A549 (cell line): ENCODE measurements at regions not wholly inside any gene's neighbourhood (a gene's known extent, or its start where the extent isn't known, plus 50 kb on each side); places are given as distances from the start of the nearest gene placed in this dataset.

Experiments
- ATAC-seq, 2 experiments: fragments of 200-7000 bp in 1 of 2; fragments of >200 bp in 1 of 2; cut with Nextera tagmentation in 1 of 2; cut with Tn5 transposase in 1 of 2; 3 replicates each; pipeline versions ENCODE4 v1.8.0 to v1.9.1; 2018 to 2020; ENCODE audit warnings: mild to moderate bottlenecking in 1 of 2, moderate library complexity in 1 of 2
- CTCF ChIA-PET: fragments of 300-600 bp; sonication (Branson Sonifier 250); formaldehyde crosslinking; extraction: SDS; loops from one replicate; lab custom pipeline; 2021; ENCODE audit warnings: antibody characterized with exemption, inconsistent platforms; lab: Yijun Ruan, JAX
- POLR2A ChIA-PET: fragments of 350-600 bp; formaldehyde crosslinking; extraction: SDS; loops from one replicate; lab custom pipeline; 2021; ENCODE audit warnings: antibody characterized with exemption, inconsistent platforms; lab: Yijun Ruan, JAX
- DNase-seq, 2 experiments: peaks; one replicate each; pipeline versions ENCODE4 v3.0.0 to v3.0.0-alpha.2; 2011 to 2016; ENCODE audit warnings: low read depth in 1 of 2, low spot score in 1 of 2
- FAIRE-seq: peaks from 2 replicates; lab custom pipeline; 2011; peaks lifted over from hg19 to GRCh38; lab: Jason Lieb, UNC
- H3K27ac ChIP-seq, 2 experiments: fragments of >200 bp; sonication (Bioruptor Twin); formaldehyde crosslinking; 3 replicates each; pipeline ENCODE4 v1.5.1; 2016 to 2017
- H3K4me1 ChIP-seq: fragments of >200 bp; sonication (Bioruptor Twin); formaldehyde crosslinking; 3 replicates; pipeline ENCODE4 v1.6.1; 2016
- H3K4me2 ChIP-seq: fragments of >200 bp; sonication (Bioruptor Twin); formaldehyde crosslinking; 3 replicates; pipeline ENCODE4 v1.6.1; 2016
- H3K4me3 ChIP-seq: fragments of >200 bp; sonication (Bioruptor Twin); formaldehyde crosslinking; 3 replicates; pipeline ENCODE4 v1.5.1; 2016
- H3K9me3 ChIP-seq: fragments of >200 bp; sonication (Bioruptor Twin); formaldehyde crosslinking; 3 replicates; pipeline ENCODE4 v1.6.1; 2016
- CBX2 ChIP-seq: fragments of 200-600 bp; sonication (generic); IDR thresholded peaks from 2 replicates; pipeline ENCODE4 v1.6.1; 2016; ENCODE audit warnings: low read depth, mild to moderate bottlenecking, borderline replicate concordance
- CBX8 ChIP-seq: fragments of 200-600 bp; sonication (generic); IDR thresholded peaks from 2 replicates; pipeline ENCODE4 v1.6.1; 2016
- CEBPB ChIP-seq, 2 experiments: fragments of >200 bp in 1 of 2; sonication (Bioruptor Twin) in 1 of 2; formaldehyde crosslinking in 1 of 2; IDR thresholded peaks; 2 replicates each; pipeline ENCODE4 v1.6.1; 2012 to 2016
- CHD4 ChIP-seq: fragments of 200-600 bp; sonication (generic); IDR thresholded peaks from 2 replicates; pipeline ENCODE4 v1.6.1; 2016; ENCODE audit warnings: antibody characterized with exemption, mild to moderate bottlenecking, borderline replicate concordance
- FOSL2 ChIP-seq, 2 experiments: fragments of 450-650 bp in 1 of 2; fragments of >200 bp in 1 of 2; sonication (Bioruptor Twin) in 1 of 2; formaldehyde crosslinking; IDR thresholded peaks; 2 replicates each; pipeline versions ENCODE4 v1.5.0 to v1.6.1; 2016 to 2020; ENCODE audit warnings: mild to moderate bottlenecking in 1 of 2, moderate library complexity in 1 of 2
- HEYL ChIP-seq: fragments of 250-450 bp; sonication (Bioruptor Pico); IDR thresholded peaks from 2 replicates; pipeline ENCODE4 v1.8.0; 2021; ENCODE audit warnings: mild to moderate bottlenecking, moderate library complexity
- HOXB13 ChIP-seq: fragments of 250-450 bp; sonication (Bioruptor Pico); IDR thresholded peaks from 2 replicates; pipeline ENCODE4 v1.5.0; 2020; ENCODE audit warnings: low read depth, mild to moderate bottlenecking, moderate library complexity
- HOXB5 ChIP-seq: fragments of 250-450 bp; sonication (Bioruptor Pico); IDR thresholded peaks from 2 replicates; pipeline ENCODE4 v1.5.0; 2020; ENCODE audit warnings: mild to moderate bottlenecking, moderate library complexity
- JUNB ChIP-seq: fragments of >200 bp; sonication (Bioruptor Twin); formaldehyde crosslinking; IDR thresholded peaks from 2 replicates; pipeline ENCODE4 v1.6.1; 2016
- NPAS2 ChIP-seq: fragments of 250-450 bp; sonication (Bioruptor Pico); IDR thresholded peaks from 2 replicates; pipeline ENCODE4 v1.8.0; 2022; ENCODE audit warnings: mild to moderate bottlenecking, moderate library complexity, borderline replicate concordance
- POLR2AphosphoS2 ChIP-seq: conservative IDR thresholded peaks from 2 replicates; pipeline ENCODE4 v1.6.1; 2012; ENCODE audit warnings: low read length, improper control_type of control experiment, inconsistent platforms
- RAD21 ChIP-seq, 2 experiments: fragments of >200 bp in 1 of 2; sonication (Bioruptor Twin) in 1 of 2; formaldehyde crosslinking in 1 of 2; IDR thresholded peaks in 1 of 2; conservative IDR thresholded peaks in 1 of 2; 2 replicates in 1 of 2; 3 replicates in 1 of 2; pipeline ENCODE4 v1.6.1; 2012 to 2018; ENCODE audit warnings: inconsistent platforms in 1 of 2
- TP53 ChIP-seq: fragments of 250-450 bp; sonication (Bioruptor Pico); IDR thresholded peaks from 2 replicates; pipeline ENCODE4 v1.5.0; 2021; ENCODE audit warnings: mild to moderate bottlenecking, moderate library complexity
- ZNF302 ChIP-seq: fragments of 250-450 bp; sonication (Bioruptor Pico); IDR thresholded peaks from 2 replicates; pipeline ENCODE4 v1.9.0; 2021; ENCODE audit warnings: inconsistent platforms, mild to moderate bottlenecking, moderate library complexity
- WGBS: methylation state at CpG from one replicate; pipeline ENCODE4 v1.1.6; 2017; ENCODE audit errors: missing lambda C conversion rate; 5-methylcytosine and 5-hydroxymethylcytosine counted together
- TF ChIP-seq, protein P1 (sequence below): fragments of 150-350 bp; IDR thresholded peaks from 2 replicates; pipeline ENCODE4 v1.6.1; 2014; ENCODE audit warnings: low read depth, mild to moderate bottlenecking, low read length
- TF ChIP-seq, protein P2 (sequence below): IDR thresholded peaks from 2 replicates; pipeline ENCODE4 v1.6.1; 2012
- TF ChIP-seq, protein P3 (sequence below): IDR thresholded peaks from 2 replicates; pipeline ENCODE4 v1.6.1; 2012
- TF ChIP-seq, protein P4 (sequence below): fragments of >200 bp; sonication (Bioruptor Twin); formaldehyde crosslinking; IDR thresholded peaks from 3 replicates; pipeline ENCODE4 v1.5.1; 2016

DNA sequence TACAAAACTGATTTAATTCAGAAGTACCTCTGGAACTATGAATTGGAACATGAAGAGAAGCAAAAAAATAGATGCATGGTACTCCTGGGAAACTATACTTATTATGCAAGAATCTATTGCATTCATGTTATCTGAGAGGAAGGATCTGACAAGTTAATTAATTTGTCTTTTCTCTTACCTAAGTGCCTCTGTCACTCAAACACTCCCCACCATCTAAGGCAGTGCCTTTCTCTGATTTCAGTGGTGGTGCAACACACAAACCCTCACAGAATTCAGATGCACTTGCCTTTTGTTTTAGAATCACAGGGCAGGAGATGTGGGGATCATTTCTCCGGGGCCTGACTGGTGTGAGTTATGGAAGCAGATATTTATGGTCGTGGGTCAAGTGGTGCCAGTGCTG is 52.5 kb upstream of the C9orf72 start:
- ATAC-seq (no peak; a peak in 1 of 6 replicates), FAIRE-seq (no peak), DNase-seq (no peak)
- WGBS: 10% methylated on average over 2 of the region's 2 CpGs
- H3K4me3 ChIP-seq: no peak overlapping the region
- POLR2A ChIA-PET: no interaction called here
- TF ChIP-seq CBX8 (no peak), NPAS2 (CRISPR knock-in tag) (no peak), CEBPB (IDR thresholded peaks at IDR 0.05) (no peak), RAD21 (conservative IDR thresholded peaks at IDR 0.05 in 1 of 2, IDR thresholded peaks at IDR 0.05 in 1 of 2) (no peak), TP53 (CRISPR knock-in tag) (no peak), POLR2AphosphoS2 (no peak), CBX2 (no peak), HOXB5 (CRISPR knock-in tag) (no peak), JUNB (no peak), CHD4 (no peak), HOXB13 (no peak), HEYL (CRISPR knock-in tag) (no peak)
- TF ChIP-seq, protein P1, sequence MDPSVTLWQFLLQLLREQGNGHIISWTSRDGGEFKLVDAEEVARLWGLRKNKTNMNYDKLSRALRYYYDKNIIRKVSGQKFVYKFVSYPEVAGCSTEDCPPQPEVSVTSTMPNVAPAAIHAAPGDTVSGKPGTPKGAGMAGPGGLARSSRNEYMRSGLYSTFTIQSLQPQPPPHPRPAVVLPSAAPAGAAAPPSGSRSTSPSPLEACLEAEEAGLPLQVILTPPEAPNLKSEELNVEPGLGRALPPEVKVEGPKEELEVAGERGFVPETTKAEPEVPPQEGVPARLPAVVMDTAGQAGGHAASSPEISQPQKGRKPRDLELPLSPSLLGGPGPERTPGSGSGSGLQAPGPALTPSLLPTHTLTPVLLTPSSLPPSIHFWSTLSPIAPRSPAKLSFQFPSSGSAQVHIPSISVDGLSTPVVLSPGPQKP: no peak
- TF ChIP-seq, protein P2, sequence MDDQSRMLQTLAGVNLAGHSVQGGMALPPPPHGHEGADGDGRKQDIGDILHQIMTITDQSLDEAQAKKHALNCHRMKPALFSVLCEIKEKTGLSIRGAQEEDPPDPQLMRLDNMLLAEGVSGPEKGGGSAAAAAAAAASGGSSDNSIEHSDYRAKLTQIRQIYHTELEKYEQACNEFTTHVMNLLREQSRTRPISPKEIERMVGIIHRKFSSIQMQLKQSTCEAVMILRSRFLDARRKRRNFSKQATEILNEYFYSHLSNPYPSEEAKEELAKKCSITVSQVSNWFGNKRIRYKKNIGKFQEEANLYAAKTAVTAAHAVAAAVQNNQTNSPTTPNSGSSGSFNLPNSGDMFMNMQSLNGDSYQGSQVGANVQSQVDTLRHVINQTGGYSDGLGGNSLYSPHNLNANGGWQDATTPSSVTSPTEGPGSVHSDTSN: no peak
- CTCF ChIA-PET: no interaction called here
- no peak overlapping the region for H3K27ac ChIP-seq
- H3K9me3 ChIP-seq: no peaks in the 10 kb centered on the region
- H3K4me1 ChIP-seq: peaks cover 11% of the 10 kb centered on the region; the same call in 2 of the 3 replicates
- H3K4me2 ChIP-seq: no peak overlapping the region

DNA sequence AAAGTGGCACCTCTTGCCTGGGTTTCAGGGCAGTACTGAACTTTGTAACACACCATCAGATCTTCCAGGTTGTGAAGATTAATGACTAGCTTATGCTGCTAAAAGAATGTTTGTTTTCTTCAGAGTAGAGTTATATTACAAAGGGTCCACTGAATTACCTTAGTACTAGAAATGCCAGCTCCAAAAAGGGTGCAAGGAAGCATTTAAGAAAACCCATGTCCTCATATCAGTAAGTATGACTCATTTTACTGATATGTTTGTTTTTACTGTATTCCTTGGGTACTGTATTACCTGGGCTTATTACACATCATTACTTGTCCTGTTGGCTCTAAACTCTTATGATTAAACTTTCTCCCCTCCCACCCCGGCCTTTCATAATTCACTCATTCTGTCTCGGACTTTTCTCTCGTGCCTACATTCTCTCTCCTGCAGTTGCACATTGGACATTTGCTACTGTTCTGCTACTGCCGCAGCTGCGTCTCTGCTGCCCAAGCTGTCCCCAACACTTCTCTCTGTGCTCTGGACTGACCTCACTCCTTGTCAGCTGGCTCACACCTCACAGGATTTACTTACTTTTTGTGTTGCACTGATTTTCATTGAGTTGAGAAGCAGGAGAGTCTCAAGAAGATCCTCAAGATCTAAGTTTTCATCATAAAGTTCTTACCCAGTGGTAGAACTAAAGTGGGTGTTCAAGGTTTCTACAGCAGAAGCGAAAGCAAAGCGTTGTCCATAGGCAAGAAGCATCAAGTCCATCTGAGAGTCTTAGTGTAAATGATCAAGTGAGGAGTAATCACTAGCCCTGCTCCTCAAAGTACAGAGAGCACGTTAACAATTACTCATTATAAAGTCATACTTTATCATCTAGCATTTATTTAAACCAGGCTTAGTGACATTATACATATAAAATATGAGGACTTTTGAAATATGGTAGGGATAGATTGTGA is 53.2 kb upstream of the C9orf72 start:
- Histone ChIP-seq H3K9me3 (no peaks in the 10 kb centered on the region), H3K4me3 (no peak overlapping the region), H3K27ac (no peak overlapping the region), H3K4me1 (peaks cover 11% of the 10 kb centered on the region; the same call in 2 of the 3 replicates), H3K4me2 (peak overlapping the region; percentile 54)
- no peak for FAIRE-seq
- ChIA-PET CTCF (no interaction called here), POLR2A (no interaction called here)
- WGBS: 30% methylated on average over 8 of the region's 8 CpGs
- ATAC-seq: peak; percentile 43 to 55; a peak in 4 of 6 replicates
- no peak for DNase-seq
- TF ChIP-seq FOSL2 (IDR thresholded peaks at IDR 0.05): no peak
- peak; percentile 42; the same call in 1 of the 2 replicates for TF ChIP-seq FOSL2 (CRISPR knock-in tag; IDR thresholded peaks at IDR 0.05)
- TF ChIP-seq CEBPB (IDR thresholded peaks at IDR 0.05): no peak

DNA sequence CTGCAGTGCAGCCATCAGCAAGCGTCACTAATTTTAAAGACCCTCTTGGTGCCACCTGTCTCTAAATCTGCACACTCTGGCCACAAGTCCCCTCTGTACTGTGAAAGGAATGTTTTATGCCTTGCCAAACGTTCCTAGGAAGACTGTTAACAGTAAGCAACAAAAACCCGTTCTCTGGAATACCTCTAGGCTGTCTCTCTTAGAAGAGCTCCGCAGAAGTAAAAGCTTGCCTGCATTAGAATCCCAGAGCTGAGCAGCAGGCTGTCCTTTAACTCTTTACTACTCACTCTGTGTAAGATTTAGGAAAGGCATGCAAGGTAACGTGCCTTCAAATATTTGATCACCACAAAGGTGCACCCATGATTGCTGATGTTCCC is 53.9 kb upstream of the C9orf72 start:
- no peak for DNase-seq
- 53% methylated on average over 5 of the region's 5 CpGs for WGBS
- FAIRE-seq: no peak
- Histone ChIP-seq H3K4me1 (peaks cover 11% of the 10 kb centered on the region; the same call in 2 of the 3 replicates), H3K9me3 (no peaks in the 10 kb centered on the region), H3K4me3 (no peak overlapping the region), H3K27ac (no peak overlapping the region), H3K4me2 (no peak overlapping the region)
- ATAC-seq: no peak
- ChIA-PET POLR2A (no interaction called here), CTCF (no interaction called here)
- TF ChIP-seq, protein P3, sequence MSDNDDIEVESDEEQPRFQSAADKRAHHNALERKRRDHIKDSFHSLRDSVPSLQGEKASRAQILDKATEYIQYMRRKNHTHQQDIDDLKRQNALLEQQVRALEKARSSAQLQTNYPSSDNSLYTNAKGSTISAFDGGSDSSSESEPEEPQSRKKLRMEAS: no peak
- TF ChIP-seq ZNF302 (CRISPR knock-in tag): no peak
- TF ChIP-seq, protein P4, sequence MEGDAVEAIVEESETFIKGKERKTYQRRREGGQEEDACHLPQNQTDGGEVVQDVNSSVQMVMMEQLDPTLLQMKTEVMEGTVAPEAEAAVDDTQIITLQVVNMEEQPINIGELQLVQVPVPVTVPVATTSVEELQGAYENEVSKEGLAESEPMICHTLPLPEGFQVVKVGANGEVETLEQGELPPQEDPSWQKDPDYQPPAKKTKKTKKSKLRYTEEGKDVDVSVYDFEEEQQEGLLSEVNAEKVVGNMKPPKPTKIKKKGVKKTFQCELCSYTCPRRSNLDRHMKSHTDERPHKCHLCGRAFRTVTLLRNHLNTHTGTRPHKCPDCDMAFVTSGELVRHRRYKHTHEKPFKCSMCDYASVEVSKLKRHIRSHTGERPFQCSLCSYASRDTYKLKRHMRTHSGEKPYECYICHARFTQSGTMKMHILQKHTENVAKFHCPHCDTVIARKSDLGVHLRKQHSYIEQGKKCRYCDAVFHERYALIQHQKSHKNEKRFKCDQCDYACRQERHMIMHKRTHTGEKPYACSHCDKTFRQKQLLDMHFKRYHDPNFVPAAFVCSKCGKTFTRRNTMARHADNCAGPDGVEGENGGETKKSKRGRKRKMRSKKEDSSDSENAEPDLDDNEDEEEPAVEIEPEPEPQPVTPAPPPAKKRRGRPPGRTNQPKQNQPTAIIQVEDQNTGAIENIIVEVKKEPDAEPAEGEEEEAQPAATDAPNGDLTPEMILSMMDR: no peak
- no peak for TF ChIP-seq HOXB13
- TF ChIP-seq CBX2: no peak
